PFSK-1 (cell line): ENCODE measurements at regions not wholly inside any gene's neighbourhood (a gene's known extent, or its start where the extent isn't known, plus 50 kb on each side); places are given as distances from the start of the nearest gene placed in this dataset.

Experiments used
- POLR2AphosphoS5 ChIP-seq: IDR thresholded peaks from 2 replicates; pipeline ENCODE4 v1.6.1; 2012; ENCODE audit warnings: low read depth, mild to moderate bottlenecking, control low read depth, low read length, moderate library complexity
- REST ChIP-seq, 2 experiments: IDR thresholded peaks; 2 replicates each; pipeline versions ENCODE4 v1.6.1 to v1.8.0; 2011 to 2012; ENCODE audit warnings: low read depth in 2 of 2, low read length in 2 of 2, control low read depth in 1 of 2, inconsistent platforms in 1 of 2, mild to moderate bottlenecking in 1 of 2, moderate library complexity in 1 of 2; ENCODE audit not compliant: insufficient read depth in 1 of 2
- SIN3A ChIP-seq: IDR thresholded peaks from 2 replicates; pipeline ENCODE4 v1.6.1; 2012; ENCODE audit warnings: mild to moderate bottlenecking, low read length, moderate library complexity, borderline replicate concordance; ENCODE audit not compliant: insufficient read depth
- TAF1 ChIP-seq: IDR thresholded peaks from 2 replicates; pipeline ENCODE4 v1.6.1; 2012; ENCODE audit warnings: low read length, control low read depth, borderline replicate concordance; ENCODE audit not compliant: insufficient read depth

GRCh38 chr9:2354216-2354615 lies 267.4 kb upstream of the VLDLR start:
- no peak for TF ChIP-seq TAF1
- no peak for TF ChIP-seq POLR2AphosphoS5
- no peak for TF ChIP-seq REST (IDR thresholded peaks at IDR 0.05; ENCODE audit: insufficient read depth in 1 of 2, low read depth in 2 of 2, low read length in 2 of 2)
- no peak for TF ChIP-seq SIN3A
